ENCODE measurements at regions not wholly inside any gene's neighbourhood (a gene's known extent, or its start where the extent isn't known, plus 50 kb on each side); places are given as distances from the start of the nearest gene placed in this dataset.
"Not testable (repeated sequence)": the region's sequence is repeated elsewhere in the genome, so short reads cannot be mapped to it uniquely, and the experiment has no call there.

DNA sequence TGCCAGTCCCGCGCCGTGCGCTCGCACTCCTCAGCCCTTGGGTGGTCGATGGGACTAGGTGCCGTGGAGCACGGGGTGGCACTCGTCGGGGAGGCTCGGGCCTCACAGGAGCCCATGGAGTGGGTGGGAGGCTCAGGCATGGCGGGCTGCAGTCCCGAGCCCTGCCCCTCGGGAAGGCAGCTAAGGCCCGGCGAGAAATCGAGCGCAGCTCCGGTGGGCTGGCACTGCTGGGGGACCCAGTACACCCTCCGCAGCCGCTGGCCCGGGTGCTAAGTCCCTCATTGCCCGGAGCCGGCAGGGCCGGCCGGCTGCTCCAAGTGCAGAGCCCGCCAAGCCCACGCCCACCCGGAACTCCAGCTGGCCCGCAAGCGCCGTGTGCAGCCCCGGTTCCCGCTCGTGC, 756.9 kb upstream of the SOX11 start:
- H3K27me3 ChIP-seq (ENCODE audit: control insufficient read depth in 1 of 2, insufficient read depth in 2 of 2, low read length in 2 of 2); DNase-seq (ENCODE audit: low spot score); BruUV-seq (replicated peaks); ATAC-seq; FAIRE-seq; H3K36me3 ChIP-seq (replicated peaks in 1 of 2; ENCODE audit: control insufficient read depth in 1 of 2, insufficient read depth in 2 of 2, low read length in 2 of 2); H4K20me1 ChIP-seq (ENCODE audit: insufficient read depth, low read length); H3K79me2 ChIP-seq (ENCODE audit: insufficient read depth, low read length); in situ Hi-C loops (cut with HindIII; ENCODE audit: extremely low pct_ligation_motif_present, low pct_unique_long_range_greater_than_20kb); CTCF ChIA-PET (ENCODE audit: low intra/inter-chr PET ratio, low total read pairs); intact Hi-C loops (cut with micrococcal nuclease; ENCODE audit: unreplicated experiment); H3K9ac ChIP-seq (ENCODE audit: insufficient read depth, low read depth, low read length); H3K4me2 ChIP-seq (ENCODE audit: low read depth, low read length); H3K4me3 ChIP-seq (replicated peaks in 1 of 3; ENCODE audit: insufficient read depth in 1 of 3, low read depth in 2 of 3, low read length in 3 of 3); H3K27ac ChIP-seq (ENCODE audit: extremely low read length, insufficient read depth, low read length); POLR2A ChIA-PET; H3K4me1 ChIP-seq (ENCODE audit: insufficient read depth, low read length); H2AFZ ChIP-seq (ENCODE audit: low read length): not testable (repeated sequence)
- peaks cover 69% of the 10 kb centered on the region for H3K9me3 ChIP-seq (ENCODE audit: low read length)
- no CpG with 5 or more reads among the region's 35 CpGs for WGBS (ENCODE audit: low lambda C conversion rate)

DNA sequence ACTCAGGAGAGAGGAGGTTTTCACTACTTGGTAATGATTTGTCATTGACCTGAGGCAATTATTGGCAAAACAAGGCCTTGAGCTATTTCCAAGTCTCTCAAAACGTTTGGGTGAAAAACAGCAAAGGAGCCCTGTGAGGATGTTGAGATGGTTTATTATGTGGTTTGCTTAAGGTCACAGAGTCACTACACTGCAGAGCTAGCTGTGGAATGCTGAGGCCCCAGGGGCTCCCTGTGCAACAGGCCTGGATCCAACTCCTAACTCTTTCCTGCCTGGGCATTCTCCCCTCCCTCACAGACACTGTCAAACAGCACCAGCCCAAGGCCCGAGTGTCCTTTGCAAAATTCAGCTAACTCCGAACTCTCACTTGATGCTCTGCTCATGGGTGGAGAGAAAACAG, 754.6 kb upstream of the SOX11 start:
- ChIA-PET CTCF (ENCODE audit: low intra/inter-chr PET ratio, low total read pairs) (no interaction called here), POLR2A (no interaction called here)
- Histone ChIP-seq H3K27me3 (ENCODE audit: control insufficient read depth in 1 of 2, insufficient read depth in 2 of 2, low read length in 2 of 2) (no peaks in the 10 kb centered on the region), H3K4me2 (ENCODE audit: low read depth, low read length) (no peak overlapping the region), H3K9me3 (ENCODE audit: low read length) (peaks cover 77% of the 10 kb centered on the region), H3K4me3 (replicated peaks in 1 of 3; ENCODE audit: insufficient read depth in 1 of 3, low read depth in 2 of 3, low read length in 3 of 3) (no peak overlapping the region), H4K20me1 (ENCODE audit: insufficient read depth, low read length) (no peaks in the 10 kb centered on the region), H2AFZ (ENCODE audit: low read length) (no peak overlapping the region), H3K36me3 (replicated peaks in 1 of 2; ENCODE audit: control insufficient read depth in 1 of 2, insufficient read depth in 2 of 2, low read length in 2 of 2) (no peaks in the 10 kb centered on the region), H3K27ac (ENCODE audit: extremely low read length, insufficient read depth, low read length) (no peak overlapping the region), H3K79me2 (ENCODE audit: insufficient read depth, low read length) (no peaks in the 10 kb centered on the region), H3K9ac (ENCODE audit: insufficient read depth, low read depth, low read length) (no peak overlapping the region), H3K4me1 (ENCODE audit: insufficient read depth, low read length) (no peaks in the 10 kb centered on the region)
- ATAC-seq (no peak), DNase-seq (ENCODE audit: low spot score) (no peak), FAIRE-seq (no peak)
- intact Hi-C loops (cut with micrococcal nuclease; ENCODE audit: unreplicated experiment) (no loop called here), in situ Hi-C loops (cut with HindIII; ENCODE audit: extremely low pct_ligation_motif_present, low pct_unique_long_range_greater_than_20kb) (no loop called here)
- WGBS (ENCODE audit: low lambda C conversion rate), result 2% methylated on average over 3 of the region's 3 CpGs
- BruUV-seq (replicated peaks), result no TSS peak
- TF ChIP-seq YY1 (IDR thresholded peaks at IDR 0.05; ENCODE audit: insufficient read depth, insufficient replicate concordance, low read depth, low read length), result no peak
- TF ChIP-seq CC2D1A (CRISPR knock-in tag; IDR thresholded peaks at IDR 0.05), result no peak
- TF ChIP-seq ZFYVE20 (CRISPR knock-in tag; IDR thresholded peaks at IDR 0.05; ENCODE audit: borderline replicate concordance, low read depth), result no peak
- TF ChIP-seq, protein P1, sequence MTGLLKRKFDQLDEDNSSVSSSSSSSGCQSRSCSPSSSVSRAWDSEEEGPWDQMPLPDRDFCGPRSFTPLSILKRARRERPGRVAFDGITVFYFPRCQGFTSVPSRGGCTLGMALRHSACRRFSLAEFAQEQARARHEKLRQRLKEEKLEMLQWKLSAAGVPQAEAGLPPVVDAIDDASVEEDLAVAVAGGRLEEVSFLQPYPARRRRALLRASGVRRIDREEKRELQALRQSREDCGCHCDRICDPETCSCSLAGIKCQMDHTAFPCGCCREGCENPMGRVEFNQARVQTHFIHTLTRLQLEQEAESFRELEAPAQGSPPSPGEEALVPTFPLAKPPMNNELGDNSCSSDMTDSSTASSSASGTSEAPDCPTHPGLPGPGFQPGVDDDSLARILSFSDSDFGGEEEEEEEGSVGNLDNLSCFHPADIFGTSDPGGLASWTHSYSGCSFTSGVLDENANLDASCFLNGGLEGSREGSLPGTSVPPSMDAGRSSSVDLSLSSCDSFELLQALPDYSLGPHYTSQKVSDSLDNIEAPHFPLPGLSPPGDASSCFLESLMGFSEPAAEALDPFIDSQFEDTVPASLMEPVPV (CRISPR knock-in tag; IDR thresholded peaks at IDR 0.05), result no peak
- no peak for TF ChIP-seq ZMYM2 (CRISPR knock-in tag; IDR thresholded peaks at IDR 0.05)
- TF ChIP-seq, protein P2, sequence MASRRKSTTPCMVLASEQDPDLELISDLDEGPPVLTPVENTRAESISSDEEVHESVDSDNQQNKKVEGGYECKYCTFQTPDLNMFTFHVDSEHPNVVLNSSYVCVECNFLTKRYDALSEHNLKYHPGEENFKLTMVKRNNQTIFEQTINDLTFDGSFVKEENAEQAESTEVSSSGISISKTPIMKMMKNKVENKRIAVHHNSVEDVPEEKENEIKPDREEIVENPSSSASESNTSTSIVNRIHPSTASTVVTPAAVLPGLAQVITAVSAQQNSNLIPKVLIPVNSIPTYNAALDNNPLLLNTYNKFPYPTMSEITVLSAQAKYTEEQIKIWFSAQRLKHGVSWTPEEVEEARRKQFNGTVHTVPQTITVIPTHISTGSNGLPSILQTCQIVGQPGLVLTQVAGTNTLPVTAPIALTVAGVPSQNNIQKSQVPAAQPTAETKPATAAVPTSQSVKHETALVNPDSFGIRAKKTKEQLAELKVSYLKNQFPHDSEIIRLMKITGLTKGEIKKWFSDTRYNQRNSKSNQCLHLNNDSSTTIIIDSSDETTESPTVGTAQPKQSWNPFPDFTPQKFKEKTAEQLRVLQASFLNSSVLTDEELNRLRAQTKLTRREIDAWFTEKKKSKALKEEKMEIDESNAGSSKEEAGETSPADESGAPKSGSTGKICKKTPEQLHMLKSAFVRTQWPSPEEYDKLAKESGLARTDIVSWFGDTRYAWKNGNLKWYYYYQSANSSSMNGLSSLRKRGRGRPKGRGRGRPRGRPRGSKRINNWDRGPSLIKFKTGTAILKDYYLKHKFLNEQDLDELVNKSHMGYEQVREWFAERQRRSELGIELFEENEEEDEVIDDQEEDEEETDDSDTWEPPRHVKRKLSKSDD (CRISPR knock-in tag; IDR thresholded peaks at IDR 0.05; ENCODE audit: low read depth), result no peak
- TF ChIP-seq, protein P3, sequence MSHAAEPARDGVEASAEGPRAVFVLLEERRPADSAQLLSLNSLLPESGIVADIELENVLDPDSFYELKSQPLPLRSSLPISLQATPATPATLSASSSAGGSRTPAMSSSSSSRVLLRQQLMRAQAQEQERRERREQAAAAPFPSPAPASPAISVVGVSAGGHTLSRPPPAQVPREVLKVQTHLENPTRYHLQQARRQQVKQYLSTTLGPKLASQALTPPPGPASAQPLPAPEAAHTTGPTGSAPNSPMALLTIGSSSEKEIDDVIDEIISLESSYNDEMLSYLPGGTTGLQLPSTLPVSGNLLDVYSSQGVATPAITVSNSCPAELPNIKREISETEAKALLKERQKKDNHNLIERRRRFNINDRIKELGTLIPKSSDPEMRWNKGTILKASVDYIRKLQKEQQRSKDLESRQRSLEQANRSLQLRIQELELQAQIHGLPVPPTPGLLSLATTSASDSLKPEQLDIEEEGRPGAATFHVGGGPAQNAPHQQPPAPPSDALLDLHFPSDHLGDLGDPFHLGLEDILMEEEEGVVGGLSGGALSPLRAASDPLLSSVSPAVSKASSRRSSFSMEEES (CRISPR knock-in tag; IDR thresholded peaks at IDR 0.05), result no peak
- no peak for TF ChIP-seq FOXM1 (CRISPR knock-in tag; IDR thresholded peaks at IDR 0.05)
- TF ChIP-seq SMC3 (IDR thresholded peaks at IDR 0.05; ENCODE audit: low read length), result no peak
- TF ChIP-seq ZNF432 (CRISPR knock-in tag; IDR thresholded peaks at IDR 0.05; ENCODE audit: borderline replicate concordance), result no peak
- TF ChIP-seq ZNF773 (CRISPR knock-in tag; IDR thresholded peaks at IDR 0.05; ENCODE audit: borderline replicate concordance), result no peak
- TF ChIP-seq ZBTB1 (CRISPR knock-in tag; IDR thresholded peaks at IDR 0.05; ENCODE audit: borderline replicate concordance), result no peak
- TF ChIP-seq TSC22D2 (CRISPR knock-in tag; IDR thresholded peaks at IDR 0.05; ENCODE audit: borderline replicate concordance), result no peak
